ENCODE measurements at regions not wholly inside any gene's neighbourhood (a gene's known extent, or its start where the extent isn't known, plus 50 kb on each side); places are given as distances from the start of the nearest gene placed in this dataset.

- no peak for DNase-seq
Observed at GRCh38 chr6:41404182-41404845, 68.9 kb downstream of the NCR2 start.

DNA sequence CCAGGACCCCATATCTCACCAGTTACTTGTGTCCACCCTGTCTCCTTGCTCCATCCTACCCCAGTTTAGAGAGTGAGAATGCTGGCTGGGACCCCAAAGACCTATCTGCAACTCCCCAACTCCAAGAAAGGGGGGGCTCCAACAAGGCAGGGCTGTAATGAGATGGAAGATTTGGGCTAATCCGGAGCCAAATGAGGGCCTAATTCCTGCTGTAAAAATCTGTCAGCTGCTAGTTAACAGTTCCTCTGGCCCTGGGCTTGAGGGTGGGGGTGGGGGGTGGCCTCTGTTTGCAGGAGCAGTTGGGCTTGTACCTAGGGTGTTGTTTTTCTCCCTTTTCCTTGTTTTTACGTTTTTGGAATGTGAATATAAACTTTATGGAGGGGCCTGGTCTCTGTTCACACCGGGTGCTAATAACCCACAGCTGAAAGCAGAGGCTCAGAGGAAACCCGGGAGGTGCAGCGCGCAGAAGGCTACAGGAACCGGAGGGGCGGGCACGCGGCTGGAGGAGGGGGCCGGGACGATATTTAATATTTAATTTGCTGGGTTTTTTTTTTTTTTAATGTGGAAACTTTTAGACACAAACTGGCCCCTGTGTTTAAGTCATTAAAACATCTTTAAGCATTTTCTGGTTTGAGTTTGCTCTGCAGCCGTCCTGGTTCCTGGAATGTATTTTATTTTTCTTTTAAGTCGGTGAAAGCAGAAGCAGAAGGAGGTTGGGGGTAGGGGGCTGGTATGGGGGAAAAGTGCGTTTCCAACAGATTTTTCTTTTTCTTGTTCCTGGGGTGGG lies 70.7 kb downstream of the NCR2 start:
- no peak for DNase-seq

- no peak for DNase-seq
Observed at GRCh38 chr6:41406728-41407489, 71.5 kb downstream of the NCR2 start.

- DNase-seq: no peak
Observed at GRCh38 chr6:41408576-41408975, 73.2 kb downstream of the NCR2 start.

DNA sequence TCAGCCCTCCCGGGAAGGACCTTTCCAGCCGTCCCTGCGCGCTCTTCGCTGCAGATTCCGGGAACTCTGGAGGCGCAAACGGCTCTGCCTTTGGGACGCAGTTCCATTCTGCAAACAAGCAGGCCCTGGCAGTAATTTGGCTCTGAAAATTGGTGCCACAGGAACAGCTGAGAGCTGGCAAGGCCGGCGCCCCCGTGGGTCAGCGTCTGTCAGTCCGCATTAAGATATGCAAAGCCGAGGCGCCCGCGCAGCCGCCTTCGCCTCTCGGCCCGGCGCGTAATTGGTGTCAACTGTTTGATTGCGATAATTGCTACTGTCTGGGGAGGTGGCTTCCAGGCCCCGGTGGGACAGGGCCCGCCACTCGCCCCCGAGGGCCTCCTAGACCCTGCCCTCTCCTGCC lies 73.6 kb downstream of the NCR2 start:
- no peak for DNase-seq

- no peak for DNase-seq
Observed at GRCh38 chr6:41409489-41409888, 74.1 kb downstream of the NCR2 start.

DNA sequence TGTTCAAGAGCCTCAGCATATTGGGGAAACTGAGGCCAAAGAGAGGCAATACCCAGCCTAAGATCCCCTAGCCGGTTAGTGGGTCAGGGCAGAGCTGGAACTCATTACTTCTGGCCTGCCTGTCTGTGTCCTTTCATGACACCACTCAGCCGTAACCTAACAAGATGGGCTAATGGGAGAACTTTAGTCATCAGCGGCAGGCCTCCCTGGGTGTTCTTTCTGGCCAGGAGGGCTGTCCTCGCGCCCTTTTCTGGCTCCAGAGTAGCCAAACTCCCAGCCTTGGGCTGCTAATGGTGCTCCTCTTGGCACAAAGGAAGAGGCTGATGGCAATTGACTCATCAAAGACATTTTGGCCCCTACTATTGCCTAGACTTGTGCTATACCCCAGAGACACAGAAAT lies 76.6 kb downstream of the NCR2 start:
- no peak for DNase-seq

DNA sequence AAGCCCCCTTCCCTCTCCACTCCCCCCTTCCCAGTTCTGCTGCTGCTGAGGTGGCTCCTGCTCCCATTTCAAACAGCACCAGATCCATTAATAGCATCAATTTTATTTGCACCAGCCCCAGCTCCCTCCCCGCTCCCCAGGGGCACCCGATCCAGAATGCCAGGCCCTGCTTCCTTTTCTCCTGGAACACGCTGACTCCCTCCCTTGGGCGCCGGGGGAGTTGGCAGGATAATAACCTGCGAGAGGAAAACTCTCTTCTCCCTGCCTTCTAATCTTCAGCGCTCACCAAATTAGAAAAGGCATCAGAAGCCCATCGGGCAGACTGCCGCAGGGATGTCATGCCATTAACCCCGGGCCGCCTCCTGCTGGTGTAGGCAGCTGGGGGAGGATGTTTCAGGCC lies 77.8 kb downstream of the NCR2 start:
- DNase-seq: no peak

DNA sequence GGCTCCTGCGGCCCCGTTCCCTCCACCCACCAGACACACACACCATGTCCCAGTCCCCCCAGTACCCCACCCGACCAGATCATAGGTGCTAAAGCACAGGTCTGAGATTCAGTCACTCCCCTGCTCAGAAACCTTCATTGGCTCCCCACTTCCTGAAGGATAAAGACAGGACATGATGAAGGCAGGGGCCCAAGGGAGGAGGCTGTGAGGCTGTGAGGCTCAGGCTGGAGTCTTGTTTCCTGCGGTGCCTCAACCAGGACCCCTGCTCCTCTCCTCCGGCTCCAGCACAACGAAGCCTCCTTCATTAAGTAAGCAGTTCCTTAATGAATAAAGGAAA lies 81.1 kb downstream of the NCR2 start:
- DNase-seq: no peak

DNA sequence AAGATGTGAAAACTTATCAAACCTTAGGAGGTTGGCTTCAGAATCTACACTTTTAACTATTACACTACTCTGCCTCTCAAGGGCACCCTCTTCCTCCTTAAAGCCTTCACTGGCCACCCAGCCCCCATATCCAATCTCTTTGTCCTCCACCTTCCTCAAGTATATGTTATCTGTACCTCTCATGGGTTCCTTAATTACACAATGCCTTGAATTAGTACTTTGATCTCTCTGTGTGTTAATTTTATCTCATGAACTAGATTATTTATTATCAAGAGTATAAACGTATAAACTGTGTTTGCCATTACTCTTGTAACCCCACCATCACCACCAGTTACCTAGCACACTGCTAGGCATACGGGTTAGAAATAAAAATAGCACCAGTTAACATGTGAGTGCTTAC lies 83.3 kb downstream of the NCR2 start:
- no peak for DNase-seq

GRCh38 chr6:41419385-41419784 lies 84.0 kb downstream of the NCR2 start:
- DNase-seq: no peak

DNA sequence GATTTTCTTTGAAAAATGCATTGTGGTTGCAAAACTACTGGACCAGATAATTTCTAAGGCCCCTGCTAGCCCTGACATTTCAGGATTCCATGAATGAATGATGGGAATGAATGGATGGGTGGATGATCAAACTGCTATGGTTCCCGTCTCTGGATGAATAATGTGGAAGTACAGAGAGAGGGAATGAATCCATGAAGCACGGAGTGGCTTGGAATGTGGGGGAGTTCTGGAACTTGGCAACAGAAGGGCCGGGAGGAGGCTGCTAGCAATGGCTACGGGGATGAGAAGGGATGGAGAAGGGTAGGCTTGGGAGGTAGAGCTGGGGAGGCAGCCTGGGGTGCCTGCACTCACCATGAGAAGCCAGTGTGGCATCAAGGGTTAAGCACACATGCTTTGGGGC lies 84.8 kb downstream of the NCR2 start:
- DNase-seq: no peak

GRCh38 chr6:41422161-41422560 lies 86.8 kb downstream of the NCR2 start:
- peak; percentile 80 for DNase-seq

- no peak for DNase-seq
Observed at GRCh38 chr6:41423002-41423401, 87.6 kb downstream of the NCR2 start.

DNA sequence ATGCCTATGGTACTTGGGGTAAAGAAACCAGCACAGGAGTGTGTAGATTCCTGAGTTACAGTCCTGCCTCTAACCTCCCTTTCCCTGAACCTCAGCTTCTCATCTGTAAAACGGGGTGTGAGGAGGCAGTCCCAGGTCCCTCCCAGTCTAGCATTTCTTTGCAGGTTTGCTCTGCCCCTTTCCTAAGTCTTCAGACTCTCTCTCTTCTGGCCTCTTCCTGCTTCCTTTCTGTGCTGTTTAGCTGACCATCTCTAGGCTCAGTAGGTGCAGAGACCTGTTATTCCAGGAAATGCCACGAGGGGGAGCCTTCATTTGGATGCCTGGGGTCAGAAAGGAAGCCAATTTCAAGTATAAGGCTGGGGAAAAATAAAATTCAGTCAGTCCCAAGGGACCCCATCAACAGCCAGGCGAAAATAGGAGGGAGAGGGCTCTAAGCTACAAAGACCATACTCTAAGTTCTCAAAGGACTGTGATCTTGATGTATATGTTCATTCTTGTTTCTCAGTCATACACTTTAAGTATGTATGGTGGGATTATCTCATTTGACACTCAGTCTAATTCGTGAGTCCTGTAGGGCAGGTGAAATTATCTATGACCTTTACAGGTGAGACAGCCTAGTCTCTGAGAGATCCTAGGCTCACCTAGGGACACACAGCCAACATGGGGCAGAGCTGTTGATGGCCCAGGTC lies 89.1 kb downstream of the NCR2 start:
- DNase-seq: peak; percentile 76

DNA sequence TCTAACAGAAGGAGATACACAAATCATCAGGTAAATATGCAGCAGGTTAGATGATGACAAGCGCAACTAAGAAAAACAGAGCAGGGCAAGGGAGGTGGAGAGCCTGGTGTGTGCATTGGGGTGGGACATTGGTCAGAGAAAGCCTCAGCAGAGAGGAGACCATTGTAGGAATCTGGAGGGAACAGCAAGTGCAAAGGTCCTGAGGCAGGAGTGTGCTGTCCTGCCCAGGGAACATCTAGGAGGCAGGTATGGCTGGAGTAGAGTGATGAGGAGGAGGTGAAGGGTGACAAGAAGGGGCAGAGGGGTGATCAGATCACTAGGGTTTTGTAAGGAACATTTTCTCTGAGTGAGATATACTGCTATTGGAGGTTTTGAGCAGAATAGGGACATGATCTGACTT lies 90.1 kb downstream of the NCR2 start:
- no peak for DNase-seq

DNA sequence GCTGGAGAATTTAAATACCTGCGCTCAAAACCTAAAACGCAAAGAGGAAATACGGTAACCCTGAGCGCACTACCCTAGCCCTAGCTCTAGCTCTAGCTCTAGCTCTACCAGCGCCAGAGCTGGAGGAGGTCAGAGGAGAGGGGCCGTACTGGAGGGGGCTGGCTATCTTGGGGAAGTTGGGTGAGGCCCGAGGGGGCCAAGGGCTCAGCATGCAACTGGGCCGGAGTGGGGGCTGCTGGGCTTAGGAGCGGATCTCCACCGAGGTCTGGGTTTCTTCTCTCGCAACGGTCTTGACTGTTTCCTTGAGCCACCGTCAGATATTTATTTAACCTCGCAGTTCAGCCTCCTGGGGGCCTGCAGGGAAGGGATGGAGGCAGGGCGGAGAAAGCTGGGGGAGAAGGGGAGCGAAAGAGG lies 91.0 kb downstream of the NCR2 start:
- no peak for DNase-seq

DNA sequence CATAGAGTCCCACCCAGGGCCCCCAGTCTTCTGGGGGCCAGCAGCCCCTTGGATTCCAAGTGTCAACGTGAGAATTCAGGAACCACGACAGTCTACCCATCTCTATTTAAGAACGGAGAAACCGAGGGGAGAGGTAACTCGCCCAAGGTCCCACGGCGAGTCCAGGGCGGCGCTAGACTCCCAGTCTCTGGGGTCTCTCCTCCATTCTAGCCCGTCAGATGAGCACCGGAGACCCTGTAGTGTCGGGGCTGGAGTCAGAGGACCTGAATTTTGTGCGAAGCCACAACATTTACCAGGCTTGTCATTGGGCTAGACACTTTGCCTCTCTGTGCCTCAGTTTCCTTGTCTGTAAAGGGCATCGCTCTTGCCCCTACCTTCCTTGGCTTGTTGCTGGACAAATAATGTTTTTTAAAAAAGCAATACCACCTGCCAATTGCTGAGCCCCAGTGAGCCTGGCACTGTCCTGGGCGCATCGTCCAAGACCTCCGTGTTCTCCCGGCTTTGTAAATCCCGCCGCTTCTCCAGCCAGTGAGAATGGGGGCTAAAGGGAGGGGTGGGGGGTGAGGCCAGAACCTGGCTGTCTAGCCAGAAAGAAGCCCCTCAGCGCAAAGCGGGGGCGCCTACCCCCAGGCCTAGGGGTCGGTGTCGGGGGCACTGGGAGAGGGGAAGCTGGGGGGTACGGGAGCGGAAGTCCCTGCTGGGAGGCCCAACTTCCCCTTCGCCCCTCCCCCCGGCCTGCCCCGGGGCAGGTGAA lies 91.7 kb downstream of the NCR2 start:
- no peak for DNase-seq

GRCh38 chr6:41427642-41428335 lies 92.4 kb downstream of the NCR2 start:
- DNase-seq: no peak

GRCh38 chr6:41428336-41428995 lies 93.1 kb downstream of the NCR2 start:
- DNase-seq: no peak

DNA sequence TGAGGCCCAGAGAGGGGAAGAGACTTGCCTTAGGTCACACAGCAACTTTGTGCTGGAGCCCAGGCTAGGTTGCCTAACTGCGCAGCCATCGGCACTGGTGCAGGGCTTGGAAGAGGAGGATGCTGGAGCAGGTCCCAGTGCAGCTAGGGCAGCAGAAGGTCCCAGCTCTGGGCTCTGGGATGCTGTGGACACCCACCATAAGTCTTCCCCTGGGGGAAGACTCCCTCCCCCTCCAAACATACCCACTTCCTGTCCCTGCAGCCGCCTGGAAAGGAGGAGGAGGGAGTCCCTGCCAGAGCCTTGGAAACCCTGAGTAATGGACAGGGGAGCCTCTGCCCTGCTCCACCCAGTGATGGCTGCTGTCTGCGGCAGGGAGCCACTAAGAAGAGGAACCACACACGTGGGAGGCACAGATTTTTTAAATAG lies 93.6 kb downstream of the NCR2 start:
- DNase-seq: no peak

All from NCI-H1436 (cell line).